ENCODE measurements at regions not wholly inside any gene's neighbourhood (a gene's known extent, or its start where the extent isn't known, plus 50 kb on each side); places are given as distances from the start of the nearest gene placed in this dataset.

GRCh38 chr12:25730489-25731349 is 177.6 kb upstream of the LMNTD1 start:
- no peak for DNase-seq (ENCODE audit: low read depth)
- TF ChIP-seq, protein P1, sequence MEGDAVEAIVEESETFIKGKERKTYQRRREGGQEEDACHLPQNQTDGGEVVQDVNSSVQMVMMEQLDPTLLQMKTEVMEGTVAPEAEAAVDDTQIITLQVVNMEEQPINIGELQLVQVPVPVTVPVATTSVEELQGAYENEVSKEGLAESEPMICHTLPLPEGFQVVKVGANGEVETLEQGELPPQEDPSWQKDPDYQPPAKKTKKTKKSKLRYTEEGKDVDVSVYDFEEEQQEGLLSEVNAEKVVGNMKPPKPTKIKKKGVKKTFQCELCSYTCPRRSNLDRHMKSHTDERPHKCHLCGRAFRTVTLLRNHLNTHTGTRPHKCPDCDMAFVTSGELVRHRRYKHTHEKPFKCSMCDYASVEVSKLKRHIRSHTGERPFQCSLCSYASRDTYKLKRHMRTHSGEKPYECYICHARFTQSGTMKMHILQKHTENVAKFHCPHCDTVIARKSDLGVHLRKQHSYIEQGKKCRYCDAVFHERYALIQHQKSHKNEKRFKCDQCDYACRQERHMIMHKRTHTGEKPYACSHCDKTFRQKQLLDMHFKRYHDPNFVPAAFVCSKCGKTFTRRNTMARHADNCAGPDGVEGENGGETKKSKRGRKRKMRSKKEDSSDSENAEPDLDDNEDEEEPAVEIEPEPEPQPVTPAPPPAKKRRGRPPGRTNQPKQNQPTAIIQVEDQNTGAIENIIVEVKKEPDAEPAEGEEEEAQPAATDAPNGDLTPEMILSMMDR (IDR thresholded peaks at IDR 0.05; ENCODE audit: insufficient read depth, low read depth, low read length, missing control alignments): no peak

GRCh38 chr12:25733541-25733940 is 180.5 kb upstream of the LMNTD1 start:
- H3K4me3 ChIP-seq (ENCODE audit: low read depth, low read length): no peak overlapping the region
- TF ChIP-seq, protein P1 (IDR thresholded peaks at IDR 0.05; ENCODE audit: insufficient read depth, low read depth, low read length, missing control alignments): no peak
- DNase-seq (ENCODE audit: low read depth): no peak

More at GRCh38 chr12:25730489-25731349, 177.6 kb upstream of the LMNTD1 start:
- no peak overlapping the region for H3K4me3 ChIP-seq (ENCODE audit: low read depth, low read length)

- TF ChIP-seq, protein P1 (IDR thresholded peaks at IDR 0.05; ENCODE audit: insufficient read depth, low read depth, low read length, missing control alignments): no peak
- peak; percentile 20 for DNase-seq (ENCODE audit: low read depth)
- H3K4me3 ChIP-seq (ENCODE audit: low read depth, low read length): no peak overlapping the region
Observed at GRCh38 chr12:25734529-25735180, 181.6 kb upstream of the LMNTD1 start.

GRCh38 chr12:25740617-25741016 is 187.5 kb upstream of the LMNTD1 start:
- H3K4me3 ChIP-seq (ENCODE audit: low read depth, low read length): no peak overlapping the region
- TF ChIP-seq, protein P1 (IDR thresholded peaks at IDR 0.05; ENCODE audit: insufficient read depth, low read depth, low read length, missing control alignments): no peak
- no peak for DNase-seq (ENCODE audit: low read depth)

- no peak for DNase-seq (ENCODE audit: low read depth)
- TF ChIP-seq, protein P1 (IDR thresholded peaks at IDR 0.05; ENCODE audit: insufficient read depth, low read depth, low read length, missing control alignments): no peak
- no peak overlapping the region for H3K4me3 ChIP-seq (ENCODE audit: low read depth, low read length)
Observed at GRCh38 chr12:25741917-25742316, 188.8 kb upstream of the LMNTD1 start.

DNA sequence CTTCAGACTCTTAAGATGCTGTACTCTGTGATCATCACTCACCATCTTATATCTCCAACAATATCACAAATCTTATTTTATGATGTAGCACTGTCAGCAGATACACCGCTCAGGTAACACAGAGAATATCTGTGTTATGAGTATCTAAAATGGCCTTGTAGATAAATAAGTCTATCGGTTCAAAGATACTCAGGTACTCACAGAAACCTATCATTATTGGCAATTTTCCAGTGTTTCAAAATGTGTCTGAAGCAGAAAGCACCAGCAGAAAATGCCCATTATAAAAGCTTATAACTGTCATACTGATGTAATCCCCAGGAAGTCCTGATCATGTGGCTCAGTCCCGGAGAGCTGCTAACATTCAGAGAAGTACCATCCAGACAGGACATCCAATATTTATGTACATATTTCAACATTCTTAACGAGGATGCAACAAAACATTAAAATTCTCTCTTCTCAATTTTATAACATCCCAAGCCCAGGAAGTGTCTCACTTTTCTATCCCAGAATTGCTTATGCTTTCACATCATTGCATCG is 190.7 kb upstream of the LMNTD1 start:
- no peak overlapping the region for H3K4me3 ChIP-seq (ENCODE audit: low read depth, low read length)
- DNase-seq (ENCODE audit: low read depth): no peak
- TF ChIP-seq, protein P1 (IDR thresholded peaks at IDR 0.05; ENCODE audit: insufficient read depth, low read depth, low read length, missing control alignments): no peak
